ENCODE measurements at regions not wholly inside any gene's neighbourhood (a gene's known extent, or its start where the extent isn't known, plus 50 kb on each side); places are given as distances from the start of the nearest gene placed in this dataset.

- POLR2A ChIA-PET (ENCODE audit: partially characterized antibody) = no interaction called here
- Histone ChIP-seq H3K36me3 (ENCODE audit: insufficient read depth, low read length) (no peaks in the 10 kb centered on the region), H3K4me3 (ENCODE audit: low read length in 2 of 2) (no peak overlapping the region), H3K4me1 (ENCODE audit: insufficient read depth, low read length) (no peaks in the 10 kb centered on the region), H3K9me3 (ENCODE audit: control insufficient read depth in 1 of 2, low read length in 2 of 2) (no peaks in the 10 kb centered on the region), H3K27me3 (ENCODE audit: insufficient read depth, low read length) (no peaks in the 10 kb centered on the region), H3K27ac (ENCODE audit: low read depth, low read length) (no peak overlapping the region)
- intact Hi-C loops (cut with micrococcal nuclease) = no loop called here
- Mint-ChIP-seq H3K9me3 (peaks cover 5 to 42% (median 29%) of the 10 kb centered on the region in 8 donors), H3K36me3 (no peaks in the 10 kb centered on the region), H3K27me3 (peaks cover 7 to 11% of the 10 kb centered on the region in 2 donors), H3K27ac (no peak overlapping the region), H3K4me3 (no peak overlapping the region), H3K4me1 (no peaks in the 10 kb centered on the region)
- CTCF ChIA-PET (ENCODE audit: partially characterized antibody) = no interaction called here
- DNase-seq = no peak
Measured at GRCh38 chr15:29322415-29322814, 52.8 kb upstream of the NSMCE3 start.

- peaks cover 7 to 11% of the 10 kb centered on the region in 2 donors for H3K27me3 Mint-ChIP-seq
- Histone ChIP-seq H3K27ac (ENCODE audit: low read depth, low read length) (no peak overlapping the region), H3K4me1 (ENCODE audit: insufficient read depth, low read length) (no peaks in the 10 kb centered on the region), H3K27me3 (ENCODE audit: insufficient read depth, low read length) (no peaks in the 10 kb centered on the region), H3K4me3 (ENCODE audit: low read length in 2 of 2) (no peak overlapping the region), H3K9me3 (ENCODE audit: control insufficient read depth in 1 of 2, low read length in 2 of 2) (no peaks in the 10 kb centered on the region), H3K36me3 (ENCODE audit: insufficient read depth, low read length) (no peaks in the 10 kb centered on the region)
- H3K9me3 Mint-ChIP-seq = peaks cover 2 to 27% (median 16%) of the 10 kb centered on the region in 8 donors
- no peaks in the 10 kb centered on the region for H3K36me3 Mint-ChIP-seq
- POLR2A ChIA-PET (ENCODE audit: partially characterized antibody) = no interaction called here
- H3K4me1 Mint-ChIP-seq = no peaks in the 10 kb centered on the region
- no peak for DNase-seq
- intact Hi-C loops (cut with micrococcal nuclease) = no loop called here
- H3K4me3 Mint-ChIP-seq = no peak overlapping the region
- CTCF ChIA-PET (ENCODE audit: partially characterized antibody) = no interaction called here
- no peak overlapping the region for H3K27ac Mint-ChIP-seq
Measured at GRCh38 chr15:29320420-29320819, 50.8 kb upstream of the NSMCE3 start.

- peaks cover 2 to 21% (median 13%) of the 10 kb centered on the region in 8 donors for H3K9me3 Mint-ChIP-seq
- H3K27me3 ChIP-seq (ENCODE audit: insufficient read depth, low read length) = no peaks in the 10 kb centered on the region
- peaks cover 7 to 11% of the 10 kb centered on the region in 2 donors for H3K27me3 Mint-ChIP-seq
- DNase-seq = no peak
- H3K4me3 Mint-ChIP-seq = no peak overlapping the region
- no peaks in the 10 kb centered on the region for H3K9me3 ChIP-seq (ENCODE audit: control insufficient read depth in 1 of 2, low read length in 2 of 2)
- no peak overlapping the region for H3K4me3 ChIP-seq (ENCODE audit: low read length in 2 of 2)
- intact Hi-C loops (cut with micrococcal nuclease) = no loop called here
- no peaks in the 10 kb centered on the region for H3K4me1 ChIP-seq (ENCODE audit: insufficient read depth, low read length)
- H3K36me3 Mint-ChIP-seq = no peaks in the 10 kb centered on the region
- H3K27ac ChIP-seq (ENCODE audit: low read depth, low read length) = no peak overlapping the region
- POLR2A ChIA-PET (ENCODE audit: partially characterized antibody) = no interaction called here
- H3K4me1 Mint-ChIP-seq = no peaks in the 10 kb centered on the region
- H3K27ac Mint-ChIP-seq = no peak overlapping the region
- H3K36me3 ChIP-seq (ENCODE audit: insufficient read depth, low read length) = no peaks in the 10 kb centered on the region
- CTCF ChIA-PET (ENCODE audit: partially characterized antibody) = no interaction called here
Measured at GRCh38 chr15:29319823-29320222, 50.2 kb upstream of the NSMCE3 start.

Measured in CD4-positive, alpha-beta memory T cell (primary cell).